PC-9 (cell line): ENCODE measurements at regions not wholly inside any gene's neighbourhood (a gene's known extent, or its start where the extent isn't known, plus 50 kb on each side); places are given as distances from the start of the nearest gene placed in this dataset.

Source experiments
- CTCF ChIP-seq: fragments of 200-600 bp; sonication (generic); conservative IDR thresholded peaks from 2 replicates; pipeline ENCODE4 v1.6.1; 2017; ENCODE audit warnings: mixed run types, antibody characterized with exemption, mild to moderate bottlenecking, moderate library complexity
- EZH2 ChIP-seq: fragments of 200-600 bp; sonication (generic); IDR thresholded peaks from 2 replicates; pipeline ENCODE4 v1.8.0; 2017; ENCODE audit warnings: antibody characterized with exemption, low read depth

GRCh38 chr1:65681096-65681495 lies 111.6 kb upstream of the PDE4B start:
- TF ChIP-seq CTCF (no peak), EZH2 (no peak)
